OCI-LY3 (cell line): ENCODE measurements at regions not wholly inside any gene's neighbourhood (a gene's known extent, or its start where the extent isn't known, plus 50 kb on each side); places are given as distances from the start of the nearest gene placed in this dataset.

Source experiments
- H2AFZ ChIP-seq: fragments of 200-600, 300-600 bp; shearing (Covaris generic); 2 replicates; pipeline ENCODE4 v1.6.0; 2014; ENCODE audit warnings: antibody characterized with exemption, low read depth, low read length
- H3K27ac ChIP-seq: fragments of 200-600, 300-600 bp; sonication (generic); 2 replicates; pipeline ENCODE4 v1.5.1; 2014; ENCODE audit warnings: mild to moderate bottlenecking, low read length, moderate library complexity, mixed read lengths
- H3K27me3 ChIP-seq: fragments of 200-600, 300-600 bp; sonication (generic); 2 replicates; pipeline ENCODE4 v1.6.1; 2014; ENCODE audit warnings: low read depth, low read length, mixed read lengths
- H3K36me3 ChIP-seq: fragments of 200-600, 300-600 bp; sonication (generic); replicated peaks from 2 replicates; pipeline ENCODE3; 2014; ENCODE audit warnings: low read depth, low read length, mixed read lengths
- H3K4me1 ChIP-seq: fragments of 300-600, 200-600 bp; sonication (generic); 2 replicates; pipeline ENCODE4 v1.6.1; 2014; ENCODE audit warnings: low read length, mixed read lengths
- H3K4me2 ChIP-seq: fragments of 200-600, 300-600 bp; sonication (generic); 2 replicates; pipeline ENCODE4 v1.6.1; 2014; ENCODE audit warnings: low read length, mixed read lengths
- H3K4me3 ChIP-seq: fragments of 300-600, 200-600 bp; sonication (generic); 2 replicates; pipeline ENCODE4 v1.5.1; 2014; ENCODE audit warnings: antibody characterized with exemption, mild to moderate bottlenecking, low read length, moderate library complexity
- H3K79me2 ChIP-seq: fragments of 300-600, 200-600 bp; shearing (Covaris generic); 2 replicates; pipeline ENCODE4 v1.6.1; 2014; ENCODE audit warnings: mild to moderate bottlenecking, low read length, mixed read lengths
- H3K9ac ChIP-seq: fragments of 300-600, 200-600 bp; shearing (Covaris generic); 2 replicates; pipeline ENCODE4 v1.6.0; 2014; ENCODE audit warnings: mild to moderate bottlenecking, low read length, moderate library complexity
- H3K9me3 ChIP-seq: fragments of 200-600, 300-600 bp; shearing (Covaris generic); 2 replicates; pipeline ENCODE4 v1.6.1; 2014; ENCODE audit warnings: low read length, mixed read lengths; ENCODE audit not compliant: insufficient read depth
- H4K20me1 ChIP-seq: fragments of 200-600, 300-600 bp; sonication (generic); 2 replicates; pipeline ENCODE4 v1.6.1; 2016; ENCODE audit warnings: low read length, mixed read lengths; ENCODE audit not compliant: insufficient read depth
- CTCF ChIP-seq: fragments of 200-600, 300-600 bp; sonication (generic); IDR thresholded peaks from 2 replicates; pipeline ENCODE4 v1.5.1; 2014; ENCODE audit warnings: antibody characterized with exemption, low read length, low read depth
- EZH2phosphoT487 ChIP-seq: fragments of 200-600 bp; shearing (Covaris generic); IDR thresholded peaks from 2 replicates; pipeline ENCODE4 v1.6.1; 2018; ENCODE audit warnings: antibody characterized with exemption, mixed run types, low read depth

GRCh38 chr6:144918073-144918472 is 632.9 kb downstream of the UTRN start:
- no peak for TF ChIP-seq CTCF
- no peak for TF ChIP-seq EZH2phosphoT487
- H3K27ac ChIP-seq: no peak overlapping the region

DNA sequence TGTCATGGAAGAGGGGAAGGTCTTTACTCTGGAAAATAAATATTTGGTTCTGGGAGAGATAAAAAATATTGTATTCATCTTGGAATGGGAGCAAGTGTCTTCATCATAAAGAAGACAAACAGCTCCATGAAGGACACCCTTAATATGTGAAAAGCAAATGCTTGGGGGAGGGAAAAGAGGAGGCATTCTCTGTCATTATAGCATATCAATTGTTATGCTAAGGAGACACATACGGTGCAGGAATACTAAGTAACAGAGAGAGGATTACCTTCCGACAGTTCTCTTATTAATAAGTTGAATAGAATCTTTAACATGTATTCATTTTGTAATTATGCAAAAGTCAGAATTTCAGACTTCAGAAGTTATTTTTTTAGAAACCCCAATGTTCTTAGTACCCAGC is 634.4 kb downstream of the UTRN start:
- Histone ChIP-seq H3K27me3 (no peaks in the 10 kb centered on the region), H3K79me2 (no peaks in the 10 kb centered on the region), H3K4me1 (no peaks in the 10 kb centered on the region), H3K9ac (no peak overlapping the region), H3K9me3 (no peaks in the 10 kb centered on the region), H3K27ac (no peak overlapping the region), H4K20me1 (no peaks in the 10 kb centered on the region), H2AFZ (no peak overlapping the region), H3K4me3 (no peak overlapping the region), H3K36me3 (no peaks in the 10 kb centered on the region), H3K4me2 (no peak overlapping the region)
- TF ChIP-seq EZH2phosphoT487 (no peak), CTCF (no peak)

More at GRCh38 chr6:144918073-144918472, 632.9 kb downstream of the UTRN start:
- H3K4me2 ChIP-seq: no peak overlapping the region
- no peaks in the 10 kb centered on the region for H3K36me3 ChIP-seq
- H4K20me1 ChIP-seq: no peaks in the 10 kb centered on the region
- no peak overlapping the region for H3K4me3 ChIP-seq
- no peaks in the 10 kb centered on the region for H3K4me1 ChIP-seq
- no peaks in the 10 kb centered on the region for H3K27me3 ChIP-seq
- H2AFZ ChIP-seq: no peak overlapping the region
- no peaks in the 10 kb centered on the region for H3K79me2 ChIP-seq
- no peak overlapping the region for H3K9ac ChIP-seq
- H3K9me3 ChIP-seq: no peaks in the 10 kb centered on the region

DNA sequence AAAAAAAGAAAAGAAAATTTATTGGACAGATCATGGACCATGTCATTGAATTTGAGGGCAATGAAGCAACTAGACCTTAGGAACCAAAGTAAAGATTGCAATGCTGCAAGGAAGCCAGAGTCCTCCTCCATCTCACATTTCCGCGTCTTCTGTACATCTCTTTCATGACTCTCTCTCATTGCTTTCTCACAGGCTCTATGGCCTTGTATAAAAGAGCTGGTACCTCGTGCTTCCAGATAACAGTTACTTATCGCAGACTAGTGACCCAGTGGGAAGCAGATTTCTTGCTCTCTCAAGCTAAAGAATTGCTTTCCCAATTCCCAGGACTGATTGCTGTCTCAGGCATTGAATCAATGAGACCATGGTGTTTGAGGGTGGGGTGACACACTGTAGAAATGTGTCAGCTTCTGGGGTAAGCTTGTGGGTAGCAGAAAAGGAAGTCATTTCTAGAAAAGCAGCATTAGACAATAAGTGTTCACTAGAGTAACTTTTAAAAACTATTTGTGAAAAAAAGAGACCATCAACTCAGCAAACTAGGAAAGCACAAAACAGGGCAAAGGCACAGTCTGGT is 635.3 kb downstream of the UTRN start:
- Histone ChIP-seq H3K79me2 (no peaks in the 10 kb centered on the region), H3K9ac (no peak overlapping the region), H3K4me2 (no peak overlapping the region), H3K27ac (no peak overlapping the region), H3K36me3 (no peaks in the 10 kb centered on the region), H2AFZ (no peak overlapping the region), H3K4me1 (no peaks in the 10 kb centered on the region), H3K9me3 (no peaks in the 10 kb centered on the region), H4K20me1 (no peaks in the 10 kb centered on the region), H3K4me3 (no peak overlapping the region), H3K27me3 (no peaks in the 10 kb centered on the region)
- TF ChIP-seq CTCF (no peak), EZH2phosphoT487 (no peak)

DNA sequence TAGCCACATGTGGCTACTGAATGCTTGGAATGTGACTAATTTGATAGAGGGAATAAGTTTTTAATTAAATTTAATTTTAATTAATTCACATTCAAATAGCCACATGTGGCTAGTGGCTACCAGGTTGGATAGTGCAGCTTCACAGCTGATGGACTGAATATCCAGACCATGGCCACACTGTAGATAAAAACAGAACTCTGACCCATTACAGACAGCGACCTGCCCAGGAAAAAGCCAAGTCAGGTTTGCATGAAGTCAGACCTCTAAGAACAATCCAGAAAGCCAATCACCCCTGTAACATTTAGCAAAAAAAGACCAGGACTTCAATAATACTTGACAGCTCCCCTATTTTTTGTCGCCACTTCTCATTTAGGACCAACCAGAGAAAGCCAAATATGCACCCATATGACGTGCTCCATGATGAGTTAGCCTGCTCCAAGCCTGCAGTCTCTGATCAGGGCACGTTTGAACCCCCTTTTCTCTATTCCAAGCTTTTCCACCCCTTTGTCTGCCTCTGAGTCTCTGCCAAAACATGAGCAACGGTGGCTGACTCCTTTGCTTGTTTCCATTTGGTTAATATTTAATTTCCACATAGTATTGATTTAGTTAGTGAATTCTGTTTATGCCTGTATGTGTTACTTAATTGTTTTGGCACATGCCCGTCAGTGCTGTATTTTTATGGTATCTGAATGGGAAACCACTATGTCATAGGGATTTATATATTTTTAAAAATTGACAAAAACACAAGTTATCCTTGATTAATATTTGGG is 636.3 kb downstream of the UTRN start:
- no peaks in the 10 kb centered on the region for H3K27me3 ChIP-seq
- no peak overlapping the region for H2AFZ ChIP-seq
- H3K79me2 ChIP-seq: no peaks in the 10 kb centered on the region
- no peaks in the 10 kb centered on the region for H3K9me3 ChIP-seq
- H3K9ac ChIP-seq: no peak overlapping the region
- TF ChIP-seq EZH2phosphoT487: no peak
- no peak overlapping the region for H3K4me2 ChIP-seq
- no peaks in the 10 kb centered on the region for H3K4me1 ChIP-seq
- H3K4me3 ChIP-seq: no peak overlapping the region
- no peaks in the 10 kb centered on the region for H3K36me3 ChIP-seq
- no peaks in the 10 kb centered on the region for H4K20me1 ChIP-seq
- H3K27ac ChIP-seq: no peak overlapping the region
